Glomerular endothelial cell (primary cell): ENCODE measurements at regions not wholly inside any gene's neighbourhood (a gene's known extent, or its start where the extent isn't known, plus 50 kb on each side); places are given as distances from the start of the nearest gene placed in this dataset.

Experiments
- DNase-seq: peaks from one replicate; pipeline ENCODE4 v3.0.0-alpha.2; 2011; ENCODE audit warnings: low read depth, low spot score; ENCODE audit errors: extremely low read depth

DNA sequence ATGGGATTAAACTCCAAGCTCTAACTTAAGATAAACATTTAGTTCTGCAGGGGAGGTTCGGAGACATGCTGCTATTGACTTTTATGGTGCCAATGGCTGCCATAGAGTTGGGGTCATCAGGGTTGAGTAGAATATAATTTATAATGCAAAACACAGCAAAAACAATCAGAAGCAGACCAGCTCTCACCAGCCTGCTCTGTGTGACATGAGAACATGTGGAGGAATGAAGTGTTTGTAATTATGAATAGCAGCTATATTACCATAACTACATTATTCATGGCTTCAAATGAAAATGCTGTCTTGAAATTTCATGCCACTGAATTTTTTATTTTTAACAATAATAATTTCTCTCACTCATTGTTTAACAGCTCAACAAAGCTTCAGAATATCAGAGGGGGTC lies 645.6 kb upstream of the CDH8 start:
- no peak for DNase-seq

DNA sequence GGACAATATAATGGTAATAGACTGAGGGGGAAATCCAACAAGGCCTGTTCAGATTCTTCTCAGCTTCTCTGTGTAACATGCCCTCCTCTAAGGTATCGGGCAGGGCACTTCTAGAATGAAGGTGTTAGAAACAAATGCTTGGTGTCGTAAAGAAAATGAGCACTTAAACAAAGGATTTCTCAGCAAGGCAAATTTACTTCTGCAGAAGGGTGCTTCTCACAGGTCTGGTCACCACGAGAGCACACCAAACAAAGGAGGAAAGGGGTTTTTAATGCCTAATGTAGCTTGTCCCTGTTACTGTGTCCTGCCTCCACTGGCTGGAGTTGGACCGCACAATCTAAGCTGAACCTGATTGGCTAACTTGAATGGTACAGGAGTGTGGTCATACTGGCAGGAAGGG lies 642.6 kb upstream of the CDH8 start:
- DNase-seq: no peak

DNA sequence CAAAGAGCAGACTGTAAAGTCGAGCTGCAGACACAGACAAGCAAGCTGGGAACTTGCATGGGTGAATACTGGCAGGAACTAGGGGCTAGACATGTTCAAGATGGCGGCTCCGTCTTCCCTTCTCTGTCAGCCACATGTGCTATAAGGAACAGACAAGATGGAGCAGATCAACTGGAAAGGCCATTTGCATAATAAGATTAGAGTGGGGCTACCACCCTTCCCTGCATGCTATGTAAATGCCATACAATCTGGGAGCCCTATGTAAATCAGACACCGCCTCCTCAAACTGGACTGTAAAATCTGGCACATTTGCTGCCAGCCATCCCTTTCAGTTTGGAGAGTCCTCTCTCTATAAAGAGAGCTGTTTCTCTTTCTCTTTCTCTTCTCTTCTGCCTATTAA lies 640.1 kb upstream of the CDH8 start:
- no peak for DNase-seq

DNA sequence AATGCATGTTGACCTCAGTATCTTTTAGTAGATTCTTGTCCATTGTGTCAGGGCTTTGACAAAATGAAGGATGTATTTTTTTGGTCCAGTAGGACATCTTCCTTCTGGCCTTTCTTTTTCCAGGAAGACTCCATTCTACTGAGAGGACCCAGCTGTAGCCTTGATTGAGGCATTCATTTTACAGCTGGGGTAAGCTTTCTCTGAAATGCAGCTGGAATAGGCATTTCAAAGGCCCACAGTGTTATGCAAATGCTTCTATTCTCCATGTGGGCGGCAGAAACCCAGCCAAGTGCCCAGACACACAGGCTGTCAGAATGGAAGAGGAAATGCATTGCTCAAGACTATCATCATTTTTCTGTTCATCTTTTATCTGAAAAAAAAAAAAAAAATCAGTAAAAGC lies 629.0 kb upstream of the CDH8 start:
- DNase-seq: no peak

DNA sequence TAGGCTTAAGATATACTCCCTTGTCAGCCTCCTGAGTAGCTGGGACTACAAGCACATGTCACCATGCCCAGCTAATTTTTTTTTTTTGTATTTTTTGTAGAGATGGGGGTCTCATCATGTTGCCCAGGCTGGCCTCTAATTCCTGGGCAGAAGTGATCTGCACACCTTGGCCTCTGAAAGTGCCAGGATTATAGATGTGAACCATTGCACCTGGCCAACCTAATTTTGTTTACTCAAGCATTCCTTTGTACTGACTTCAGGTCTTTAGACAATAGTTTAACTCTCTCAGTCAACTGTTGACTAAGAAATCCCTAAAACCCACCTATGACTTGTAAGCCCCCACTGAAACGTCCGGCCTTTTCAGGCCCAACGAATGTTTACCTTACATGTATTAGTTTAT lies 628.3 kb upstream of the CDH8 start:
- DNase-seq: no peak

DNA sequence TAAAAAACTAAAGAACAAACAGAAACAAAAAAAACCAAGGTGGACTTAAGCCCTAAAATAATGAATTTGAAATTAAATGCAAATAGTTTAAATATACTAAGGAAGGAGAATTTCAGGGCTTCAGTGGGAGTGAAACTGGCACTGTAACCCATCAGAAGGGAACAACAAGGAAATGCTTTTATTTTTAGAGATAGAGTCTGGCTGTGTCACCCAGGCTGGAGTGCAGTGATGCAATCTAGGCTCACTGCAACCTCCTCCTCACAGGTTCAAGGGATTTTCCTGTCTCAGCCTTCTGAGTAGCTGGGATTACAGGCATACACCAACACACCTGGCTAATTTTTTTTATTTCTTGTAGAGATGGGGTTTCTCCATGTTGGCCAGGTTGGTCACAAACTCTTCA lies 625.2 kb upstream of the CDH8 start:
- no peak for DNase-seq

DNA sequence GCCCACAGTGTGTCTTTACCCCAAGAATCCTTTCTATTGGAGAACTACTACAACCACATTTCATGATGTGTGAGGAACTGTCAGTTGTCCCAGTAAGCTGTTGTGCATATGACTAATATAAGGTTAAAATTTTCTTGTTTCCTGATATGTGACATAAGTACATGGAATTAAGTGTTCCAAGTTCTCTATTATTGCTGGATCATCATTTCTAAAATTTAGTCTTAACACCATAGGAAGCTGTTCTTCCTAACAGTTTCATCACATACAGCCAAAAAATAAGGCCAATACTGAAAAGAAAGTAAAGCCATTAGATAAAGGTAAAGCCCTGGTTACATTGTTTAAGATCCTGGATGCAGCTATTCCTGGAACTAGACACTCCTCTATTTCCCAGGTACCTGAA lies 620.9 kb upstream of the CDH8 start:
- DNase-seq: no peak

- DNase-seq: no peak
Measured at GRCh38 chr16:62652441-62653120, 616.3 kb upstream of the CDH8 start.

DNA sequence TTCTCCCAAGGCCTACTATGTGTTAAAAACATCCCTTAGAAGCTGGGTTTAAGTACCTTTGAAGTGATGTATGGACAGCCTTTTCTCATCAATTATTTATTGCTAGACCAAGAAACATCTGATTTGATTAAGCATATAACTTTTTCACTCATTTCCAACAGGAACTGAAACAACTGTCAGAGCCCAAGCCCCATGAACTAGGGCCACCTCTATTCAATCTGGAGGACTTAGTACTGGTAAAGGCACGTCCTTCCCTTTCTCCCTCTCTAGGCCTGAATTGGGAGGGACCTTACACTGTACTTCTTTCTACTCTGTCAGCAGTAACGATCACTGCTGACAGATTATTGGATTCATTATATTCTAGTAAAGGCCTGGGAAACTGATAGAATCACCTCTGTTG lies 612.0 kb upstream of the CDH8 start:
- DNase-seq: no peak

GRCh38 chr16:62644030-62644812 lies 608.0 kb upstream of the CDH8 start:
- no peak for DNase-seq

- DNase-seq: no peak
Measured at GRCh38 chr16:62642677-62643076, 606.4 kb upstream of the CDH8 start.

GRCh38 chr16:62639890-62640289 lies 603.7 kb upstream of the CDH8 start:
- no peak for DNase-seq

GRCh38 chr16:62638964-62639870 lies 603.0 kb upstream of the CDH8 start:
- DNase-seq: no peak

- no peak for DNase-seq
Measured at GRCh38 chr16:62638324-62638911, 602.2 kb upstream of the CDH8 start.

GRCh38 chr16:62625326-62625725 lies 589.1 kb upstream of the CDH8 start:
- DNase-seq: no peak

DNA sequence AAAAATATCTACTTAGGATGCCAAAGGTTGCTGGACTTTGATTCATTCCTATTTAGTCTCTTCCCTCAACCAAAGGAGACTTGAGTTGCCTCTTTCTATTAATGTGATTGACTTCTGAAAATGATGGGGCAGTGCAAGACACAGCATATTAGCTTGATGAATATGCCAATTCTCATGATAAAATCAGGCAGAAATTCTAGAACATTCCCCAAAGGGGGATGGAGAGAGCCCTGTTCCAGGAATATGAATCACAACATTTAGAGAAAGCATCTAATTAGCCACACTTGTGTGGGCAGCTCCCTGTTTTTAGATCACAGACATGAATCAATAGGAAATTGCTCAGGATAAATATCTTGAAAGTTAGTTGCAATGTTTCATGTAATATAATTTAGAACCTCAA lies 584.0 kb upstream of the CDH8 start:
- no peak for DNase-seq

DNA sequence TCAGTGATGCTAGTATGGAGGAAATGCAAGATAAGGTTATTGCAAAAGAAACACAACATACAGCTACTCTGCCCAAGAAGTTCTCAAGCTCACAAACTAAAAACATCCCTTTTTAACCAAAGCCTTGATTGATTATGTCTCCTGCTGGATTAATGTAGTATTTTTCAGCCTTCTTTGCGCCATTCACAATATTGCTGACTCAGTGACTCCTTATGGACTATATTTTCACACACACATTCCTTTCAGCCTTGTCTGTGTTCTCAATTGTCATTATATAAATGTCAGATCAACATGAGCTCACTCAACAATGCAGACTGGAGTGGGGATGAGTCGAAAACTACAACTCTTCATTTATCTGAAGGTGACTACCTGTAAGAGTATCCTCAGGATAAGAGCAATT lies 579.3 kb upstream of the CDH8 start:
- no peak for DNase-seq

DNA sequence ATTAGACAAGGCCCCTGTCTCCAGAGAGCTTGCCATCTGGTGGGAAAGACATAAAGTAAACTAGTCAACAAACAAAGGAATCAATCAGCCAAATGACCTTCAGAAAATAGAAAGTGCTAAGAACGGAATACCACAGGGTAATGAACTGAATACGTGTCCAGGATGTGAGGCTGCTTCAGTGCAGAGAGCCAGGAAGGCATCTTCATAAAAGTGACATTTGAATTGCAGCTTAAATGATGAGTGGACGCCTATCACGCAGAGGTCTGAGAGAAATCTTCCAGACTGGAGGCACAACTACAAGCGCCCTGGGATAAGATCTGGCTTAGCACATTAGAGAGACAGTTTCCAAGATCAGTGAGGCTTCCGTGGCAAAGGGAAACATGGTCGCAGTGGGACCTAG lies 574.1 kb upstream of the CDH8 start:
- DNase-seq: no peak

DNA sequence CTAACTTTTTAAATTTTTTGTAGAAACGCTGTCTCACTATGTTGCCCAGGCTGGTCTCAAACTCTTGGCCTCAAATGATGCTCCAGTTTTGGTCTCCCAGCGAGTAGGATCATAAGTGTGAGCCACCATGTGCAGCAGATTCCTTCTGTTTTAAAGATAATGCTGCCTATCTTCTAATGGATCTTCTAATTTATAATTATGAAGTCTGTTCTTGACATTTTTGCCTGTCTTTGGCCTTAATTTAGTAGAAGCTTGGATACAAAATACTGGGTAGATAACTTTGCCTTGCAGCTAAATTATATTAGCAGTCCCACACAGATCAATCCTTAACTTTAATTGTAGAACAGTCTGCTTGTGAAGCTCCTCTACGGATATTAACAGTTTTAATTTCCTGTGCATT lies 566.6 kb upstream of the CDH8 start:
- no peak for DNase-seq

DNA sequence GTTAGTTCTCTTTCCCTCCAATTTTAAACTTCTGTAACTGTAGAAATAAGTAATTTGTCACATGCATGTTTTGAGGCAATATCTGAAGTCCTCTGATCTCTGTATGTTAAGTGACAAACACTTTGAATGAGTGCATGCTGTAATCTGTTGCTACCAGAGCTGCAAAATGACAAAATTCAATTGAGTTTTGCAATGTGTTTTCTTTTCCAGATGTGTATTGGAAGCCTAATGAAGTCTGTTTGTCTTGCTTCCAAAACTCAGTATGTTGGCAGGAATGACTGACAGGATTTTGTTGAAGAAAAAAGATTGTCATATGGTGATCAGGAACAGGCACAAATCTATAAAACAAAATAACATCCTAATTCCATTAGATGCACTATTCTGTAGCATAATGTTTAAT lies 561.6 kb upstream of the CDH8 start:
- DNase-seq: no peak

DNA sequence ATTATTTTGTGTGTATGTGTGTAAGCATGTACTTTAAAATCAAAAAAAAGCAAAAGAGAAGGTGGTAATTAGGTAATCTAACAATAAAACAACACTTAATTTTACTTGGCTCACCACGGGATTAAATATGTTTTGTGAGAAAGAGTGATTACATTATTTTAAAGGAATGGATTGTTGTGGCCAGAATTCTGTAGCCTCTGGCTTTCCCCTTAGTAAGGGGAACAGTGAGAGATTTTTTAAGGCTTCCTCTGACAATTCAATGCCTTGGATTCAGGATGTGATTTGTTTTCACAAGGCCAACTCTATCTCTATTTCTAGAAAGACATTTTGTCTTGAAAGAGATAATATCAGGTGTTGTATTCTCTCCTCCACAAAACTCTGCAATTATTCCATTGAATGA lies 560.3 kb upstream of the CDH8 start:
- DNase-seq: no peak
